ENCODE measurements at regions not wholly inside any gene's neighbourhood (a gene's known extent, or its start where the extent isn't known, plus 50 kb on each side); places are given as distances from the start of the nearest gene placed in this dataset.

DNA sequence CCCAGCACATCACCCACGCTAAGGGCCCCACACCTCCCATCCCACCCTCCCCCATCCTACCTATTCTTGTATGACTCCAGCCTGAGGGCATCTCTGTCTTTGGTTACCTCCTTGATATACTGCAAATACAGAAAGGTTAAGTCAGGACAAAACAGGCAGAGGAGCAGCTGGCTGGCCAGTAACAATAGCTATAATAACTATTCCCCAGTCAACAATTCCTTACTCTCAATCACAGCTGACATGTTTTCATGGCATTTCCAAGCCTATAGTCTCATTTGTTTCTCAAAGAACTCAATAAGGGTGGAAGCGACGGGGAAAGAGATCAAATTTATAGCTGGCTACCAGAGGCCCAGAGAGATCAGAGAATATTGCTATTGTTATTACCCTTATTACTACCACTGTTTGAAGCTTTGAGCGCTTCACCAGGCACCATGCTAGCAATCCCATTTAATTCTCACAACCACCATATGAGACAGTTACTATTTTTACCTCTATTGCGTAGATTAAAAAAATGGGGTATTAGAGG is 93.0 kb upstream of the C2CD4B start:
- Histone ChIP-seq H3K27me3 (no peaks in the 10 kb centered on the region), H3K27ac (no peak overlapping the region), H3K4me1 (no peaks in the 10 kb centered on the region), H3K9me3 (peaks cover 11 to 23% of the 10 kb centered on the region in 2 donors), H3K36me3 (no peaks in the 10 kb centered on the region), H3K4me3 (no peak overlapping the region)
- intact Hi-C loops (cut with DNase I): no loop called here
- TF ChIP-seq, protein P1, sequence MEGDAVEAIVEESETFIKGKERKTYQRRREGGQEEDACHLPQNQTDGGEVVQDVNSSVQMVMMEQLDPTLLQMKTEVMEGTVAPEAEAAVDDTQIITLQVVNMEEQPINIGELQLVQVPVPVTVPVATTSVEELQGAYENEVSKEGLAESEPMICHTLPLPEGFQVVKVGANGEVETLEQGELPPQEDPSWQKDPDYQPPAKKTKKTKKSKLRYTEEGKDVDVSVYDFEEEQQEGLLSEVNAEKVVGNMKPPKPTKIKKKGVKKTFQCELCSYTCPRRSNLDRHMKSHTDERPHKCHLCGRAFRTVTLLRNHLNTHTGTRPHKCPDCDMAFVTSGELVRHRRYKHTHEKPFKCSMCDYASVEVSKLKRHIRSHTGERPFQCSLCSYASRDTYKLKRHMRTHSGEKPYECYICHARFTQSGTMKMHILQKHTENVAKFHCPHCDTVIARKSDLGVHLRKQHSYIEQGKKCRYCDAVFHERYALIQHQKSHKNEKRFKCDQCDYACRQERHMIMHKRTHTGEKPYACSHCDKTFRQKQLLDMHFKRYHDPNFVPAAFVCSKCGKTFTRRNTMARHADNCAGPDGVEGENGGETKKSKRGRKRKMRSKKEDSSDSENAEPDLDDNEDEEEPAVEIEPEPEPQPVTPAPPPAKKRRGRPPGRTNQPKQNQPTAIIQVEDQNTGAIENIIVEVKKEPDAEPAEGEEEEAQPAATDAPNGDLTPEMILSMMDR (IDR thresholded peaks at IDR 0.05): no peak
- DNase-seq (ENCODE audit: low spot score in 2 of 2): no peak

DNA sequence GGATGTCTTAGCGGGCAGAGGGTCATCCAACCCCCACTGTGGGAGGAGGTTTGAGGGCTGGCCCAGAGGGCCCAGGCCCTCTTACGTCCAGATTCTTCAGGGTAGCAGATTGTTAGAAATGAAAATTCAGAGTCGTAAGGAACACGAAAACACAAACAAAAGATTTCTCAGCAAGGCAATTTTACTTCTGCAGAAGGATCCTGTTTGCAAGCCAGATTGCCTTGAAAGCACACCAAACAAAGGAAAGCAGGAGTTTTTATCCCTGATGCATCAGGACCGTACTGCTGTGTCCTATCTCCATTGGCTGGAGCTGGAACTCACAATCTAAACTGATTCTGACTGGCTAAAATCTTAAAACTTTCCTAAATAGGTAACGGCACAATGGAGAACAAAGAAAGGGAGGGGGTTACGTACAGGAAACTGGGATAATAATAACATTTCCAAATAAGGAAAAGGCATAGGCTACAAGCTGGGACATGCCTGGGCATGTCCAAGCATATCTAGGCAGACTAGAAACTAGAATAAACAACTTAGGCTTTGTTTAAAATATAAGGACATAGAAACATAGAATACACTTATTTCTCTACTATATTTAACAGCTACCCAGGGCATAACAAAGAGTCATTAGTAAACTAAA is 97.3 kb upstream of the C2CD4B start:
- Histone ChIP-seq H3K4me1 (no peaks in the 10 kb centered on the region), H3K9me3 (peaks cover 11 to 29% of the 10 kb centered on the region in 2 donors), H3K27ac (no peak overlapping the region), H3K4me3 (no peak overlapping the region), H3K36me3 (no peaks in the 10 kb centered on the region), H3K27me3 (no peaks in the 10 kb centered on the region)
- DNase-seq (ENCODE audit: low spot score in 2 of 2): no peak
- TF ChIP-seq, protein P1 (IDR thresholded peaks at IDR 0.05): no peak
- intact Hi-C loops (cut with DNase I): no loop called here

DNA sequence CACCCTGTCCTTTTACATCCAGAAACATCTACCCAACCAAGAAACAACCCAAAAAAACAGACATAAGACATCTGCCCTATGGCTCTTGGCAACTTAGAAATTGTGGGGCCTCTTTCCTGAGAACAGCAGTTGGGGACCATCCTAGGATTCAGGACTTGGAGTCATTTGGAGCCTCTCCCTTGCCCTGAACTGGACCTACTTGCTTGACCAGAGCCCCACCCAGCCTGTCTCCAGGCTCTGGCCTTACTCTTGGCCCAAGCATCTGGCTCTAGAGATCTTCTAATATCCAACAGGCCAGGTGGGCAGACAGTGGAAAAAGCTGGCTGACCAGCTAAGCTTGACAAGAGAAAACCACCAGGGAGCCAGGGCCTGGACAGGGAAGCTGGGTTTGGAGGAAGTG is 99.1 kb upstream of the C2CD4B start:
- Histone ChIP-seq H3K27ac (no peak overlapping the region), H3K27me3 (no peaks in the 10 kb centered on the region), H3K4me3 (no peak overlapping the region), H3K36me3 (no peaks in the 10 kb centered on the region), H3K9me3 (peaks cover 14 to 37% of the 10 kb centered on the region in 2 donors), H3K4me1 (no peaks in the 10 kb centered on the region)
- intact Hi-C loops (cut with DNase I): no loop called here
- DNase-seq (ENCODE audit: low spot score in 2 of 2): no peak
- TF ChIP-seq, protein P1 (IDR thresholded peaks at IDR 0.05): no peak

DNA sequence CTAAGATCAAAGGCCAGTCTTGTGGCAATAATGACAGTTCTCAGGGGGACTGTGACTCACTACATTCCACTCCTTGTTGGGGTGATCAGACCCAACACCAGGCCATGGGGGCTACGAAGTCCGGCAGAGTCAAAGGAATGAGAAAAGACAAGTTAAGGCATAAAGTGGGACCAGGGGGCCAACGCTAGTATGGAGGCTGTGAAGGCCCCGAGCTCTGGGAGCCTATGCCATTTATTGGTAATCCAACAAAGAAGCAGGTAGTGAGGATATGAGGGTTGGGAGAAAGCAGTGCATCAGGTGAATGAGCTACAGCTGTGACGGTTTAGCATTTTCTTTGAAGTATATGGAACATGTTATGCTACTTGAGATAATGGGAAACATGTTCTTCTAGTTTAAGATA is 104.4 kb upstream of the C2CD4B start:
- Histone ChIP-seq H3K4me1 (no peaks in the 10 kb centered on the region), H3K27me3 (no peaks in the 10 kb centered on the region), H3K9me3 (peaks cover 14 to 29% of the 10 kb centered on the region in 2 donors), H3K4me3 (no peak overlapping the region), H3K36me3 (no peaks in the 10 kb centered on the region), H3K27ac (no peak overlapping the region)
- DNase-seq (ENCODE audit: low spot score in 2 of 2): no peak
- intact Hi-C loops (cut with DNase I): no loop called here
- TF ChIP-seq, protein P1 (IDR thresholded peaks at IDR 0.05): no peak

DNA sequence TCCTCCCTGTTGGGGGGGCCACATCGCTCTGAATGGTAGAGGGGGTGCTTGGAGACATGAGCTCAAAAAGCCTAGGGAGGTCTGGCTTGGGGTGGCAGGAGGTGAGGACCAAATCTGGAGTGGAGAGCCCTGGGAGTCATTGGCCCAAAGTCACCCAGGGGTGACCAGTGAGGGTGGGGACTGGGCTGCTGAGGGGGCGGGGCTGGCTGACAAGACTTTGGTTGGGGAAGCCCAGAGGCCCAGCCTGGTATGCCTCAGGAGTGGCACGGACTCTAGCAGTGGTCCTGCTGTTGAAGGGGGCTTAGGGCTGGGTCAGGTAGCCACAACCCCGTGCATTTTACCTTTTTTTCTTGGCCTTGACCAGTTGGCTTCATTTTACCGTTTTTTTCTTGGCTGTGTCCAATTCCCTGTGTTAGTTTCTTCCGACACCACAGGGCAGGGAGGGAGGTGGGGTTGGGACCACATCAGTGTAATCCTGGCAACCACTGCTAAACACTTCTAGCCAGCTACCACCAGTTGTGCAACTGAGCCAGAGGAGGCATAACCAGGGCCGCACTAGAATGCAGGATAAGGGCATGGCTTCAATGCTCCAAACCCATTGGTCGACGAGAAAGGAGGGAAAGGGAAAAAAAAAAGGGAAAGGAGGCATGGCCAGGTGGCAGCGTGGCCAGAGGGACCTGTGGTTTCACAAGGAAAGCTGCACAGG is 105.3 kb upstream of the C2CD4B start:
- H3K4me3 ChIP-seq: no peak overlapping the region
- peaks cover 14 to 29% of the 10 kb centered on the region in 2 donors for H3K9me3 ChIP-seq
- no peaks in the 10 kb centered on the region for H3K27me3 ChIP-seq
- no peak overlapping the region for H3K27ac ChIP-seq
- no peaks in the 10 kb centered on the region for H3K4me1 ChIP-seq
- no peaks in the 10 kb centered on the region for H3K36me3 ChIP-seq
- DNase-seq (ENCODE audit: low spot score in 2 of 2): no peak
- TF ChIP-seq, protein P1 (IDR thresholded peaks at IDR 0.05): no peak
- intact Hi-C loops (cut with DNase I): no loop called here

All from ascending aorta (tissue), 2 donors.